WERI-Rb-1 (cell line): ENCODE measurements at regions not wholly inside any gene's neighbourhood (a gene's known extent, or its start where the extent isn't known, plus 50 kb on each side); places are given as distances from the start of the nearest gene placed in this dataset.
A peak's percentile ranks its signal among the peaks of the same experiment; 100 is the strongest.

Experiments used
- DNase-seq: peaks from one replicate; pipeline ENCODE4 v3.0.0-alpha.2; 2020
- H3K27ac ChIP-seq: fragments of 250-450 bp; sonication (Bioruptor Pico); 2 replicates; pipeline ENCODE4 v1.5.1; 2020; ENCODE audit warnings: mild to moderate bottlenecking, moderate library complexity
- H3K27me3 ChIP-seq: fragments of 250-450 bp; sonication (Bioruptor Pico); 2 replicates; pipeline ENCODE4 v1.5.1; 2021; ENCODE audit warnings: mild to moderate bottlenecking, low read depth, moderate library complexity; ENCODE audit not compliant: insufficient read depth, severe bottlenecking
- H3K36me3 ChIP-seq: fragments of 250-450 bp; sonication (Bioruptor Pico); 2 replicates; pipeline ENCODE4 v1.5.1; 2020; ENCODE audit warnings: mild to moderate bottlenecking, moderate library complexity
- H3K4me3 ChIP-seq: 2 replicates; pipeline ENCODE4 v1.5.1; 2011; ENCODE audit warnings: low read depth, mild to moderate bottlenecking, control low read depth, low read length
- H3K9me3 ChIP-seq: fragments of 250-450 bp; sonication (Bioruptor Pico); 2 replicates; pipeline ENCODE4 v1.5.1; 2021; ENCODE audit warnings: mild to moderate bottlenecking, moderate library complexity; ENCODE audit not compliant: severe bottlenecking
- TF ChIP-seq, protein P1 (sequence below): IDR thresholded peaks from 2 replicates; pipeline ENCODE4 v1.5.1; 2011; ENCODE audit warnings: low read depth, mild to moderate bottlenecking, control low read depth, inconsistent platforms, low read length

- TF ChIP-seq, protein P1, sequence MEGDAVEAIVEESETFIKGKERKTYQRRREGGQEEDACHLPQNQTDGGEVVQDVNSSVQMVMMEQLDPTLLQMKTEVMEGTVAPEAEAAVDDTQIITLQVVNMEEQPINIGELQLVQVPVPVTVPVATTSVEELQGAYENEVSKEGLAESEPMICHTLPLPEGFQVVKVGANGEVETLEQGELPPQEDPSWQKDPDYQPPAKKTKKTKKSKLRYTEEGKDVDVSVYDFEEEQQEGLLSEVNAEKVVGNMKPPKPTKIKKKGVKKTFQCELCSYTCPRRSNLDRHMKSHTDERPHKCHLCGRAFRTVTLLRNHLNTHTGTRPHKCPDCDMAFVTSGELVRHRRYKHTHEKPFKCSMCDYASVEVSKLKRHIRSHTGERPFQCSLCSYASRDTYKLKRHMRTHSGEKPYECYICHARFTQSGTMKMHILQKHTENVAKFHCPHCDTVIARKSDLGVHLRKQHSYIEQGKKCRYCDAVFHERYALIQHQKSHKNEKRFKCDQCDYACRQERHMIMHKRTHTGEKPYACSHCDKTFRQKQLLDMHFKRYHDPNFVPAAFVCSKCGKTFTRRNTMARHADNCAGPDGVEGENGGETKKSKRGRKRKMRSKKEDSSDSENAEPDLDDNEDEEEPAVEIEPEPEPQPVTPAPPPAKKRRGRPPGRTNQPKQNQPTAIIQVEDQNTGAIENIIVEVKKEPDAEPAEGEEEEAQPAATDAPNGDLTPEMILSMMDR: no peak
- Histone ChIP-seq H3K27me3 (no peaks in the 10 kb centered on the region), H3K36me3 (no peaks in the 10 kb centered on the region), H3K27ac (no peak overlapping the region), H3K4me3 (no peak overlapping the region), H3K9me3 (no peaks in the 10 kb centered on the region)
- DNase-seq: no peak
These were observed 59.7 kb upstream of the TMEM108 start for GRCh38 chr3:132978464-132978863.

DNA sequence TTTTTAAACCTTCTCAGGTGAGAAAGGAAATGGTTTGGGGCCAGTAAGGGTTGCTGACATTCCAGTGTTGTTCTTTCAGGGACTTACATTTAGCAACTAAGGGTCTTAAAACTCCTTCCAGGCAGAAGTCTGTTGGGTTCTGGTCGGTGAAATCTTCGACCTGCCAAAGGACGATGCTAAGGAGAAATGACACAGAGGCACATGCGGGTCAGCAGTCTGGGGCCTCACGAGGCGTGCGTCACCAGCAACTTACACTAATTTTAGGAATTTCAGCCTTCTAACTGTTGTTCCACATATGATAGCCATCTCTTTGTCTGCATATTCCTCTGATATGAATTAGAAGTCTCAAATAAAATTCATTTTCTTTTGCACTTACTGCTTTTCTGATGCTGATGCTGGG, 64.1 kb upstream of the TMEM108 start:
- TF ChIP-seq, protein P1: no peak
- no peak overlapping the region for H3K27ac ChIP-seq

GRCh38 chr3:132973441-132973840, 64.8 kb upstream of the TMEM108 start:
- Histone ChIP-seq H3K27me3 (no peaks in the 10 kb centered on the region), H3K36me3 (no peaks in the 10 kb centered on the region), H3K27ac (no peak overlapping the region), H3K9me3 (no peaks in the 10 kb centered on the region), H3K4me3 (no peak overlapping the region)
- DNase-seq: no peak
- TF ChIP-seq, protein P1: no peak

More for the DNA sequence above, 64.1 kb upstream of the TMEM108 start:
- no peaks in the 10 kb centered on the region for H3K27me3 ChIP-seq
- no peak for DNase-seq
- H3K4me3 ChIP-seq: no peak overlapping the region
- H3K9me3 ChIP-seq: no peaks in the 10 kb centered on the region
- no peaks in the 10 kb centered on the region for H3K36me3 ChIP-seq

DNA sequence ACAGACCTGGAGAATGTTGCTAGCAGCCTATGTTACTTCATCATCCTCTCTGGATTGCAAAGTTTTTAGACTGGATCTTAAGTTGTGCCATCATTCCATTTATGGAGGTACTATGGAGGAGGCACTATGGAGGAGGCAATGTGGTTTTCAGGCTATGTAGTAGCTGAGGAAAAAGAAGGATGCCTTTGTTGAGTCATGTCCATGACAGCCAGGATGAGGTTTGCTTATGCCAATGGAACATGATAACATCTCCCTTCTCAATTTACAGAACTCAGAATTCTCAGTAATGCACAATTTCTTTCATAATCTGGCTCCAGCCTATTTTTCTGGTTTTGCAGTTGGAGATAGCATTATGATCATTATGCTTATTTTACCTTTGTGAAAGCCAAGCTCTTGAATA, 65.9 kb upstream of the TMEM108 start:
- H3K36me3 ChIP-seq: no peaks in the 10 kb centered on the region
- TF ChIP-seq, protein P1: no peak
- no peak for DNase-seq
- H3K4me3 ChIP-seq: no peak overlapping the region
- H3K27me3 ChIP-seq: no peaks in the 10 kb centered on the region
- H3K9me3 ChIP-seq: no peaks in the 10 kb centered on the region
- no peak overlapping the region for H3K27ac ChIP-seq

DNA sequence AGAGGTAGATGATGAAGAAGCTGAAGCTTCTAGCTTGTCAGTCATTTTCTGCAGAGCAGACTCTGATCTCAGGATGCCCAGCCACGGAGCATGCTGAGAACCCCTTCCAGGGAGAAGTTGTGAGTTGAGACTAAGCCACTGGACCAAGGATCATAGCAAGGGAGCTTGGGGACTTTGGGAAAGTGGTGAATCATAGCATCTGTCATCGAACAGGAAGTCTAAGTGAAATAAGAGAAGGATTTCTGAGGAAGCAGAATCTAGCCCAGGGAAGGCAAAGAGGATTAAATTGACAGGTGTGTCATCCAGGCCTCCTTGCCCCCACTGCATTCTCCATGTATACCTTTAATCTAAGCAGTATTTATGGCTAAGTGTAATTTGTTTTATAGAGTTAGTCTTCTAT, 71.8 kb upstream of the TMEM108 start:
- TF ChIP-seq, protein P1: no peak
- H3K9me3 ChIP-seq: no peaks in the 10 kb centered on the region
- DNase-seq: peak; percentile 60
- no peaks in the 10 kb centered on the region for H3K27me3 ChIP-seq
- no peak overlapping the region for H3K4me3 ChIP-seq
- H3K27ac ChIP-seq: no peak overlapping the region
- no peaks in the 10 kb centered on the region for H3K36me3 ChIP-seq

- H3K27ac ChIP-seq: no peak overlapping the region
- H3K36me3 ChIP-seq: no peaks in the 10 kb centered on the region
- H3K4me3 ChIP-seq: no peak overlapping the region
- no peaks in the 10 kb centered on the region for H3K27me3 ChIP-seq
- DNase-seq: no peak
- H3K9me3 ChIP-seq: no peaks in the 10 kb centered on the region
- TF ChIP-seq, protein P1: no peak
These were observed 73.9 kb upstream of the TMEM108 start for GRCh38 chr3:132964266-132964665.
